PFSK-1 (cell line): ENCODE measurements at regions not wholly inside any gene's neighbourhood (a gene's known extent, or its start where the extent isn't known, plus 50 kb on each side); places are given as distances from the start of the nearest gene placed in this dataset.

Experiments used
- FOXP2 ChIP-seq: optimal IDR thresholded peaks from 2 replicates; pipeline ENCODE3; 2011; ENCODE audit warnings: borderline replicate concordance, control low read depth, inconsistent platforms; ENCODE audit not compliant: insufficient read depth; ENCODE audit errors: extremely low read length, extremely low read depth
- POLR2AphosphoS5 ChIP-seq: IDR thresholded peaks from 2 replicates; pipeline ENCODE4 v1.6.1; 2012; ENCODE audit warnings: low read depth, mild to moderate bottlenecking, control low read depth, low read length, moderate library complexity
- SIN3A ChIP-seq: IDR thresholded peaks from 2 replicates; pipeline ENCODE4 v1.6.1; 2012; ENCODE audit warnings: mild to moderate bottlenecking, low read length, moderate library complexity, borderline replicate concordance; ENCODE audit not compliant: insufficient read depth
- TAF1 ChIP-seq: IDR thresholded peaks from 2 replicates; pipeline ENCODE4 v1.6.1; 2012; ENCODE audit warnings: low read length, control low read depth, borderline replicate concordance; ENCODE audit not compliant: insufficient read depth
- TF ChIP-seq, protein P1 (sequence below), 2 experiments: IDR thresholded peaks; 2 replicates each; pipeline versions ENCODE4 v1.6.1 to v1.8.0; 2011 to 2012; ENCODE audit warnings: low read depth in 2 of 2, low read length in 2 of 2, control low read depth in 1 of 2, inconsistent platforms in 1 of 2, mild to moderate bottlenecking in 1 of 2, moderate library complexity in 1 of 2; ENCODE audit not compliant: insufficient read depth in 1 of 2

DNA sequence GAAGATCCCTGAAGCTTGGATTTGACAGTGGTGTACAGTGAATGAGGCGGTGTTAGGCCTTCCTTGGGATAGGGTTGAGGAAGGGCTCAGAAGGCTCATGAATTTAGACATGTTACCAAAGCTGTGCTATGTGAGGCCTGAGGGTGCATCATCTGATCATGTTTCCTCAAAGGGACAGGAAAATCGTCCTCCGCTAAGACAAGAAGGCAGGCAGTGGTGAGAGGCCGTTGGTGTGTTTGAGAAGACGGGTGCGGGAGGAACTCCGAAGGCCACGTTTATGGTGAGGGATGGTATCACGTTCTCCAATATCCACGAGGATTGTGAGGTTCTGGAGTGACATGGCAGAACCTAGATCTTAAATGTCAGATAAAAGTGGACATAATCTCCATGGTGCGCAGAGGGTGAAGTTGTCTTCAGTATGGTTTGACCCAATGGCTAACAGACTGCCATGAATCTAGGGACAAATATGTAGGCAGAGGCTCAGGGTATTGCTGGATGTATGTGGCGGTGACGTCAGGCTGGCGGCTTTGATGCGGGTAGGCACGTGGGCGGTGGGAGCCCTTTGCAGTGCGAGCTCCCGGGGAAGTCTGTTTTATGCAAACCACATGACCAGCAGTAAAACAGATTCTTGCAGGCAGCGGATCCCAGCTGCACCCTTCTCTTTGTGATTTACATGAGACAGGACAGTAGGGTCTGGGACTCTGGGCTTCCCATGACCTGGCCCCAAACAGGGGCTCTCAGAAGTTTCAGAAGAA lies 242.3 kb upstream of the B3GAT1 start:
- TF ChIP-seq POLR2AphosphoS5: no peak
- no peak for TF ChIP-seq SIN3A
- TF ChIP-seq, protein P1, sequence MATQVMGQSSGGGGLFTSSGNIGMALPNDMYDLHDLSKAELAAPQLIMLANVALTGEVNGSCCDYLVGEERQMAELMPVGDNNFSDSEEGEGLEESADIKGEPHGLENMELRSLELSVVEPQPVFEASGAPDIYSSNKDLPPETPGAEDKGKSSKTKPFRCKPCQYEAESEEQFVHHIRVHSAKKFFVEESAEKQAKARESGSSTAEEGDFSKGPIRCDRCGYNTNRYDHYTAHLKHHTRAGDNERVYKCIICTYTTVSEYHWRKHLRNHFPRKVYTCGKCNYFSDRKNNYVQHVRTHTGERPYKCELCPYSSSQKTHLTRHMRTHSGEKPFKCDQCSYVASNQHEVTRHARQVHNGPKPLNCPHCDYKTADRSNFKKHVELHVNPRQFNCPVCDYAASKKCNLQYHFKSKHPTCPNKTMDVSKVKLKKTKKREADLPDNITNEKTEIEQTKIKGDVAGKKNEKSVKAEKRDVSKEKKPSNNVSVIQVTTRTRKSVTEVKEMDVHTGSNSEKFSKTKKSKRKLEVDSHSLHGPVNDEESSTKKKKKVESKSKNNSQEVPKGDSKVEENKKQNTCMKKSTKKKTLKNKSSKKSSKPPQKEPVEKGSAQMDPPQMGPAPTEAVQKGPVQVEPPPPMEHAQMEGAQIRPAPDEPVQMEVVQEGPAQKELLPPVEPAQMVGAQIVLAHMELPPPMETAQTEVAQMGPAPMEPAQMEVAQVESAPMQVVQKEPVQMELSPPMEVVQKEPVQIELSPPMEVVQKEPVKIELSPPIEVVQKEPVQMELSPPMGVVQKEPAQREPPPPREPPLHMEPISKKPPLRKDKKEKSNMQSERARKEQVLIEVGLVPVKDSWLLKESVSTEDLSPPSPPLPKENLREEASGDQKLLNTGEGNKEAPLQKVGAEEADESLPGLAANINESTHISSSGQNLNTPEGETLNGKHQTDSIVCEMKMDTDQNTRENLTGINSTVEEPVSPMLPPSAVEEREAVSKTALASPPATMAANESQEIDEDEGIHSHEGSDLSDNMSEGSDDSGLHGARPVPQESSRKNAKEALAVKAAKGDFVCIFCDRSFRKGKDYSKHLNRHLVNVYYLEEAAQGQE (IDR thresholded peaks at IDR 0.05; ENCODE audit: insufficient read depth in 1 of 2, low read depth in 2 of 2, low read length in 2 of 2): no peak
- TF ChIP-seq TAF1: no peak
- TF ChIP-seq FOXP2: no peak
